ENCODE measurements at regions not wholly inside any gene's neighbourhood (a gene's known extent, or its start where the extent isn't known, plus 50 kb on each side); places are given as distances from the start of the nearest gene placed in this dataset.

DNA sequence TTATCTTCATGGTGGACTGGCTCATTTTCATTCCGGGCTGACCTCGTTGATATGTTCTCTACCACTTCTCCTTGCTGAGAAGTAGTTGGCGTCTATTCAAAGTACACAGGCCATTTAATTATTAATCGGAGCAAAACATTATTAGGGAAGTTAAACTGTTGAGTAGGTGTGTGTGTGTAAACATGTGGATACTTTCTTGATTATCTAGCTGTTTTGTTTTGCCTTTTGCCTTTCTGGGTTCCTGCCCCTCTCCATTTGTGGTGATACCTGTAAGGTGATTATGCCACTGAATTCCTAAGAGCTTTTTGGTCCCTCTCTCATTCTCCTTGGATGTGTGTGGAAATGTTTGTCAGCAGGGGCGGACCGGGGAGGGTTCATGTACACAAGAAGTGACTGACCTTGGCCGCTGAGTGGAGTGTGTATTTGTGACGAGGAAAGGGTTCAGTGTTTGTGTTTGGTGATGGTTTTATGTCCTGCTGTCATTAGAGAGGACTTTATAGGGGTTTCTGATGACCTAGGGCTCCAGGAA, 56.6 kb upstream of the PPP2R5A start:
- TF ChIP-seq POLR2A (IDR thresholded peaks at IDR 0.05; ENCODE audit: low read depth, low read length), result no peak
- TF ChIP-seq, protein P1, sequence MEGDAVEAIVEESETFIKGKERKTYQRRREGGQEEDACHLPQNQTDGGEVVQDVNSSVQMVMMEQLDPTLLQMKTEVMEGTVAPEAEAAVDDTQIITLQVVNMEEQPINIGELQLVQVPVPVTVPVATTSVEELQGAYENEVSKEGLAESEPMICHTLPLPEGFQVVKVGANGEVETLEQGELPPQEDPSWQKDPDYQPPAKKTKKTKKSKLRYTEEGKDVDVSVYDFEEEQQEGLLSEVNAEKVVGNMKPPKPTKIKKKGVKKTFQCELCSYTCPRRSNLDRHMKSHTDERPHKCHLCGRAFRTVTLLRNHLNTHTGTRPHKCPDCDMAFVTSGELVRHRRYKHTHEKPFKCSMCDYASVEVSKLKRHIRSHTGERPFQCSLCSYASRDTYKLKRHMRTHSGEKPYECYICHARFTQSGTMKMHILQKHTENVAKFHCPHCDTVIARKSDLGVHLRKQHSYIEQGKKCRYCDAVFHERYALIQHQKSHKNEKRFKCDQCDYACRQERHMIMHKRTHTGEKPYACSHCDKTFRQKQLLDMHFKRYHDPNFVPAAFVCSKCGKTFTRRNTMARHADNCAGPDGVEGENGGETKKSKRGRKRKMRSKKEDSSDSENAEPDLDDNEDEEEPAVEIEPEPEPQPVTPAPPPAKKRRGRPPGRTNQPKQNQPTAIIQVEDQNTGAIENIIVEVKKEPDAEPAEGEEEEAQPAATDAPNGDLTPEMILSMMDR (conservative IDR thresholded peaks at IDR 0.05; ENCODE audit: low read depth, low read length), result no peak
- no peak for TF ChIP-seq MAFK (IDR thresholded peaks at IDR 0.05; ENCODE audit: low read depth, low read length)
- no peak for TF ChIP-seq RFX5 (IDR thresholded peaks at IDR 0.05; ENCODE audit: low read depth, low read length)
- TF ChIP-seq RAD21 (IDR thresholded peaks at IDR 0.05; ENCODE audit: low read length), result no peak
